Left lobe of liver (tissue), 2 donors: ENCODE measurements at regions not wholly inside any gene's neighbourhood (a gene's known extent, or its start where the extent isn't known, plus 50 kb on each side); places are given as distances from the start of the nearest gene placed in this dataset.

Experiments used
- ATAC-seq: fragments of 200-7000 bp; cut with Tn5 transposase; one replicate; pipeline ENCODE4 v1.9.1; 2020; ENCODE audit warnings: mild to moderate bottlenecking, moderate library complexity
- DNase-seq: peaks from one replicate; pipeline ENCODE4 v3.0.0-alpha.2; 2020; ENCODE audit warnings: low spot score
- donor health status: DM: no; HTN: no; CAD: no; lungs with moderate emphysema.
- donor health status: DM: no; HTN: yes; CAD: no.

- ATAC-seq (no peak), DNase-seq (no peak)
These were observed 57.9 kb downstream of the NPY start for GRCh38 chr7:24341691-24342413.

- DNase-seq (no peak), ATAC-seq (no peak)
These were observed 59.6 kb downstream of the NPY start for GRCh38 chr7:24343614-24344013.

- no peak for ATAC-seq
- DNase-seq, result no peak
These were observed 62.1 kb downstream of the NPY start for GRCh38 chr7:24346129-24346528.

GRCh38 chr7:24346716-24347115 is 62.7 kb downstream of the NPY start:
- no peak for ATAC-seq

GRCh38 chr7:24349339-24349738 is 65.3 kb downstream of the NPY start:
- no peak for DNase-seq
- no peak for ATAC-seq

More at GRCh38 chr7:24346716-24347115, 62.7 kb downstream of the NPY start:
- DNase-seq, result no peak

- DNase-seq (no peak), ATAC-seq (no peak)
These were observed 70.5 kb downstream of the NPY start for GRCh38 chr7:24354456-24354855.

GRCh38 chr7:24356718-24357386 is 72.9 kb downstream of the NPY start:
- ATAC-seq (no peak), DNase-seq (no peak)

GRCh38 chr7:24361001-24361400 is 77.0 kb downstream of the NPY start:
- no peak for DNase-seq
- ATAC-seq, result no peak

- no peak for DNase-seq
- no peak for ATAC-seq
These were observed 81.6 kb downstream of the NPY start for GRCh38 chr7:24365606-24366005.

GRCh38 chr7:24366876-24367275 is 82.9 kb downstream of the NPY start:
- DNase-seq (no peak), ATAC-seq (no peak)

GRCh38 chr7:24368161-24368560 is 84.2 kb downstream of the NPY start:
- no peak for ATAC-seq
- no peak for DNase-seq

GRCh38 chr7:24370541-24370940 is 86.6 kb downstream of the NPY start:
- ATAC-seq, result no peak
- DNase-seq, result no peak

- DNase-seq (no peak), ATAC-seq (no peak)
These were observed 89.3 kb downstream of the NPY start for GRCh38 chr7:24372961-24373955.

- DNase-seq (no peak), ATAC-seq (no peak)
These were observed 95.1 kb downstream of the NPY start for GRCh38 chr7:24378871-24379616.

- ATAC-seq, result peak; percentile 66
These were observed 98.0 kb downstream of the NPY start for GRCh38 chr7:24381894-24382505.

GRCh38 chr7:24383055-24383454 is 99.1 kb downstream of the NPY start:
- no peak for ATAC-seq

More at GRCh38 chr7:24381894-24382505, 98.0 kb downstream of the NPY start:
- DNase-seq, result no peak

GRCh38 chr7:24384362-24385030 is 100.5 kb downstream of the NPY start:
- ATAC-seq, result no peak
- DNase-seq, result no peak

More at GRCh38 chr7:24383055-24383454, 99.1 kb downstream of the NPY start:
- no peak for DNase-seq

- ATAC-seq, result no peak
- DNase-seq, result no peak
These were observed 104.2 kb downstream of the NPY start for GRCh38 chr7:24388212-24388611.

- ATAC-seq (no peak), DNase-seq (no peak)
These were observed 106.6 kb downstream of the NPY start for GRCh38 chr7:24390376-24391157.
